GM04504 (cell line): ENCODE measurements at regions not wholly inside any gene's neighbourhood (a gene's known extent, or its start where the extent isn't known, plus 50 kb on each side); places are given as distances from the start of the nearest gene placed in this dataset.
"Not testable (repeated sequence)": the region's sequence is repeated elsewhere in the genome, so short reads cannot be mapped to it uniquely, and the experiment has no call there.

Experiments
- DNase-seq: peaks from one replicate; pipeline ENCODE4 v3.0.0-alpha.2; 2012; ENCODE audit warnings: low read depth

GRCh38 chr6:84929212-84929611 is 164.8 kb upstream of the TBX18 start:
- no peak for DNase-seq

GRCh38 chr6:84927551-84927950 is 163.2 kb upstream of the TBX18 start:
- DNase-seq, result no peak

GRCh38 chr6:84926189-84927155 is 162.1 kb upstream of the TBX18 start:
- DNase-seq, result no peak

- no peak for DNase-seq
Observed at GRCh38 chr6:84921891-84922290, 157.5 kb upstream of the TBX18 start.

GRCh38 chr6:84920021-84920420 is 155.6 kb upstream of the TBX18 start:
- DNase-seq, result no peak

GRCh38 chr6:84916704-84917103 is 152.3 kb upstream of the TBX18 start:
- DNase-seq, result no peak

- DNase-seq, result no peak
Observed at GRCh38 chr6:84912472-84913322, 148.3 kb upstream of the TBX18 start.

GRCh38 chr6:84910906-84911607 is 146.7 kb upstream of the TBX18 start:
- no peak for DNase-seq

GRCh38 chr6:84908304-84908904 is 144.0 kb upstream of the TBX18 start:
- no peak for DNase-seq

GRCh38 chr6:84906514-84906913 is 142.1 kb upstream of the TBX18 start:
- no peak for DNase-seq

- no peak for DNase-seq
Observed at GRCh38 chr6:84905823-84906222, 141.4 kb upstream of the TBX18 start.

- DNase-seq, result no peak
Observed at GRCh38 chr6:84902354-84902928, 138.0 kb upstream of the TBX18 start.

- DNase-seq, result no peak
Observed at GRCh38 chr6:84897988-84898594, 133.7 kb upstream of the TBX18 start.

- DNase-seq, result no peak
Observed at GRCh38 chr6:84897011-84897410, 132.6 kb upstream of the TBX18 start.

- no peak for DNase-seq
Observed at GRCh38 chr6:84892671-84893070, 128.3 kb upstream of the TBX18 start.

GRCh38 chr6:84882768-84883766 is 118.7 kb upstream of the TBX18 start:
- DNase-seq, result no peak

GRCh38 chr6:84879385-84879784 is 115.0 kb upstream of the TBX18 start:
- not testable (repeated sequence) for DNase-seq

- no peak for DNase-seq
Observed at GRCh38 chr6:84877515-84878210, 113.3 kb upstream of the TBX18 start.
